ENCODE measurements at regions not wholly inside any gene's neighbourhood (a gene's known extent, or its start where the extent isn't known, plus 50 kb on each side); places are given as distances from the start of the nearest gene placed in this dataset.

DNA sequence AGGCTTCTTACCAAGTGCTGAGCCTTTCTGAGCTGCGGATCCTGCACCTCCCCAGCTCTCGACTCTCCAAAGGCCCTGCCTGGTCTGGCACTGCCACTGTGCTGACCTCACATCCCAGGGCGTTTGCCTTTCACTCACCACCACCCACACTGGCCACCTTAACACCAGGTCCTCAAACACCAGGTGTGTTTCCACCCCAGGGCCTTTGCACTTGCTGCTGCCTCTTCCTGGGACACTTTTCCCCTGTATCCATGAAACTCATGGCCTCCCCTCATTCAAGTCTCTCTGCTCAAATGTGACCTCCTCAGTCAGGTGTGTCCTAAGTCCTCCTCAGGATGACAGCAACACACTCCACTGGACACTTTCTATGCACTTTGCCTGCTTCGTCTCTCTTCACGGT, 51.4 kb upstream of the ANO1 start:
- Histone ChIP-seq H3K4me1 (peaks cover 33% of the 10 kb centered on the region), H3K4me3 (no peak overlapping the region), H3K9me3 (peaks cover 26% of the 10 kb centered on the region), H3K4me2 (no peak overlapping the region), H4K20me1 (no peaks in the 10 kb centered on the region), H3K9ac (no peak overlapping the region), H3K36me3 (no peaks in the 10 kb centered on the region), H3K27ac (no peak overlapping the region), H3K27me3 (no peaks in the 10 kb centered on the region)
- no peak for TF ChIP-seq Cebpa-rat (IDR thresholded peaks at IDR 0.05)

DNA sequence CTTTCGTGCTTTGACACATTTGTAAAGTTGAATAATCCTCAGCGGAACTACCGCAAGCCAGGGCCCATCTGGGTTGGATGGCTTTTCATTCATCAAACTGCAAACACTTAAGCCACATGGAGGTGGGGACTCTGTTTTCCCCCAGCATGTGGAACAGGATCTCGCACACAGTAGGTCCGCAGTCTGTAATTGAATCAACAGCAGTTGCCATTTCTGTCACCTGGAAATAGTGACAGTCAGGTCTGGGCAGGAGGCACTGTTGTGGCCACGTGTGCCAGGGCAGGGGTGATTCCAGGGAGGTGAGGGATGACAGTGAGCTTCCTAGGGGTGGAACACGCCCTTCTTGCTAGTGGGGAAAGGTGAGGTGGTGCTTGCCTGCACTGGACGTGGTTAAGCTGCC, 50.7 kb upstream of the ANO1 start:
- Histone ChIP-seq H3K4me3 (no peak overlapping the region), H3K4me1 (peaks cover 30% of the 10 kb centered on the region), H3K27ac (no peak overlapping the region), H4K20me1 (no peaks in the 10 kb centered on the region), H3K27me3 (no peaks in the 10 kb centered on the region), H3K9ac (no peak overlapping the region), H3K4me2 (no peak overlapping the region), H3K36me3 (no peaks in the 10 kb centered on the region), H3K9me3 (peaks cover 26% of the 10 kb centered on the region)
- TF ChIP-seq Cebpa-rat (IDR thresholded peaks at IDR 0.05) = no peak

DNA sequence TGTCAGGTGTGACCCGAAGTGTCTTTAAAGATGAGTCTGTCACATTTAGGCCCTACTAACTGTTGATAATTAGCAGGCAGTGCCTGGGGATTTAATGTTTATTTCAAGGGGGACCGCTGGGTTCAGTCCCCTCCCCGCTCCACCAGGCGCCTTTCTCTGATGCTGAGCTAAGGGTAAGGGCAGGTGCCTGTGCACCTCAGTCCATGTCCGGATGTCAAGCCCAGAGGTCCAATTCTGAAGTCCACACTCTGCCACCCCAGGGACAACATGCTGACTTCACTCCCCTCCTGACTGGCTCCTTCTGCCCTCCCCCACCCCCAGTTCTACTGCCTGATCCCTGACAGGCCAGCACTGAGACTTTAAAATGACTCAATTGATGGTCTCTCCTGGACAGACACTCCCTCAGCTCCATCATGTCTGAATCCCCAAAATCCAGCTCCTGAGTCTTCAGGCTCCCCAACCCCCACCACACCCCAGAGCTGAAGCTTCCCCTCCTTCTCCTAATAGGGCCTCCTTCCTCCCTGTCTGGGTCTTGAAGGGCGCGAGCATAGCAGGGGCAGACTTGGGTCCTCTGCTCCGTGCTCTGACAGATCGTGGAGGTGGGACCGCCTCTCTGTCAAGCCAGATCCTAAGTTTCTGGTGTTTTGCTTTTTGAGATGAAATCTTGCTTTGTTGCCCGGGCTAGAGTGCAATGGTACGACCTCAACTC, 49.8 kb upstream of the ANO1 start:
- Histone ChIP-seq H3K27ac (no peak overlapping the region), H3K27me3 (no peaks in the 10 kb centered on the region), H3K4me3 (no peak overlapping the region), H3K9ac (no peak overlapping the region), H3K4me2 (no peak overlapping the region), H3K9me3 (peaks cover 20% of the 10 kb centered on the region), H3K4me1 (peaks cover 30% of the 10 kb centered on the region), H4K20me1 (no peaks in the 10 kb centered on the region), H3K36me3 (no peaks in the 10 kb centered on the region)
- TF ChIP-seq Cebpa-rat (IDR thresholded peaks at IDR 0.05) = no peak
